ENCODE measurements at regions not wholly inside any gene's neighbourhood (a gene's known extent, or its start where the extent isn't known, plus 50 kb on each side); places are given as distances from the start of the nearest gene placed in this dataset.
A peak's percentile ranks its signal among the peaks of the same experiment; 100 is the strongest.

- H3K4me1 ChIP-seq: peaks cover 0 to 27% (median 15%) of the 10 kb centered on the region in 4 donors
- H3K4me3 ChIP-seq: no peak overlapping the region
- WGBS (ENCODE audit: insufficient coverage, low coverage, low lambda C conversion rate, missing lambda C conversion rate): 83% methylated on average over 4 of the region's 4 CpGs
- no peak for ATAC-seq
- no peak overlapping the region for H3K27ac ChIP-seq
- no peaks in the 10 kb centered on the region for H3K36me3 ChIP-seq
- H3K27me3 ChIP-seq: no peaks in the 10 kb centered on the region
- no peak for DNase-seq
- H3K9me3 ChIP-seq: no peaks in the 10 kb centered on the region
- no peak for TF ChIP-seq CTCF (IDR thresholded peaks at IDR 0.05)
- no peak for TF ChIP-seq POLR2A (IDR thresholded peaks at IDR 0.05)
- intact Hi-C loops (cut with DNase I): no loop called here
Observed at GRCh38 chr3:177595530-177596188, 398.4 kb upstream of the TBL1XR1 start.

- no peak for ATAC-seq
- DNase-seq: no peak
- Histone ChIP-seq H3K36me3 (no peaks in the 10 kb centered on the region), H3K27ac (peak overlapping the region in 1 of 3 donors; percentile 47), H3K4me3 (no peak overlapping the region), H3K9me3 (no peaks in the 10 kb centered on the region), H3K27me3 (no peaks in the 10 kb centered on the region), H3K4me1 (peaks cover 0 to 27% (median 15%) of the 10 kb centered on the region in 4 donors)
- no peak for TF ChIP-seq CTCF (IDR thresholded peaks at IDR 0.05)
- TF ChIP-seq POLR2A (IDR thresholded peaks at IDR 0.05): no peak
- WGBS (ENCODE audit: insufficient coverage, low coverage, low lambda C conversion rate, missing lambda C conversion rate): 73% methylated on average over 2 of the region's 3 CpGs
- intact Hi-C loops (cut with DNase I): no loop called here
Observed at GRCh38 chr3:177596248-177596815, 399.1 kb upstream of the TBL1XR1 start.

- TF ChIP-seq POLR2A (IDR thresholded peaks at IDR 0.05): no peak
- TF ChIP-seq CTCF (IDR thresholded peaks at IDR 0.05): no peak
- Histone ChIP-seq H3K4me3 (no peak overlapping the region), H3K27me3 (no peaks in the 10 kb centered on the region), H3K27ac (peak overlapping the region; percentile 45 to 47 (median 46)), H3K9me3 (no peaks in the 10 kb centered on the region), H3K4me1 (peaks cover 0 to 27% (median 15%) of the 10 kb centered on the region in 4 donors), H3K36me3 (no peaks in the 10 kb centered on the region)
- DNase-seq: peak in 1 of 3 donors; percentile 53
- WGBS (ENCODE audit: insufficient coverage, low coverage, low lambda C conversion rate, missing lambda C conversion rate): 29% methylated on average over 1 of the region's 1 CpG
- intact Hi-C loops (cut with DNase I): no loop called here
- ATAC-seq: peak; percentile 34 to 69 (median 63)
Observed at GRCh38 chr3:177596816-177597271, 399.6 kb upstream of the TBL1XR1 start.

GRCh38 chr3:177597311-177598096, 400.2 kb upstream of the TBL1XR1 start:
- peak overlapping the region in 1 of 3 donors; percentile 5 for H3K4me3 ChIP-seq
- peak overlapping the region; percentile 45 to 47 (median 46) for H3K27ac ChIP-seq
- ATAC-seq: peak; percentile 78 to 84 (median 82)
- H3K36me3 ChIP-seq: no peaks in the 10 kb centered on the region
- peak in 1 of 3 donors; percentile 77 for DNase-seq
- H3K9me3 ChIP-seq: no peaks in the 10 kb centered on the region
- peaks cover 0 to 27% (median 15%) of the 10 kb centered on the region in 4 donors for H3K4me1 ChIP-seq
- H3K27me3 ChIP-seq: no peaks in the 10 kb centered on the region
- TF ChIP-seq CTCF (IDR thresholded peaks at IDR 0.05): no peak
- TF ChIP-seq POLR2A (IDR thresholded peaks at IDR 0.05): no peak
- WGBS (ENCODE audit: insufficient coverage, low coverage, low lambda C conversion rate, missing lambda C conversion rate): 5% methylated on average over 10 of the region's 10 CpGs
- intact Hi-C loops (cut with DNase I): no loop called here
